SK-N-MC (cell line): ENCODE measurements at regions not wholly inside any gene's neighbourhood (a gene's known extent, or its start where the extent isn't known, plus 50 kb on each side); places are given as distances from the start of the nearest gene placed in this dataset.
"Not testable (repeated sequence)": the region's sequence is repeated elsewhere in the genome, so short reads cannot be mapped to it uniquely, and the experiment has no call there.

Source experiments
- DNase-seq: peaks from one replicate; pipeline ENCODE4 v3.0.0-alpha.2; 2011; ENCODE audit warnings: low read depth, low spot score
- H3K27ac ChIP-seq: fragments of 200-600 bp; sonication (generic); 2 replicates; pipeline ENCODE4 v1.5.1; 2016; ENCODE audit warnings: mixed run types
- H3K36me3 ChIP-seq: fragments of 200-600 bp; sonication (generic); 2 replicates; pipeline ENCODE4 v1.6.1; 2017; ENCODE audit warnings: antibody characterized with exemption, low read length, mixed read lengths; ENCODE audit not compliant: insufficient read depth
- H3K4me3 ChIP-seq: fragments of 200-600 bp; sonication (generic); 2 replicates; pipeline ENCODE4 v1.5.1; 2016
- H3K9ac ChIP-seq: fragments of 200-600 bp; sonication (generic); 2 replicates; pipeline ENCODE4 v1.8.0; 2017; ENCODE audit warnings: mixed run types, mixed read lengths; ENCODE audit not compliant: insufficient read length
- H3K9me3 ChIP-seq: fragments of 200-600 bp; sonication (generic); 2 replicates; pipeline ENCODE4 v1.6.1; 2017; ENCODE audit warnings: low read depth, mild to moderate bottlenecking, antibody characterized with exemption, low read length, moderate library complexity, mixed read lengths
- EZH2 ChIP-seq: fragments of 200-600 bp; sonication (generic); IDR thresholded peaks from one replicate; pipeline ENCODE4 v1.6.1; 2017; ENCODE audit warnings: antibody characterized with exemption
- FOXP2 ChIP-seq: optimal IDR thresholded peaks from 2 replicates; pipeline ENCODE3; 2011; ENCODE audit warnings: mild to moderate bottlenecking, moderate library complexity; ENCODE audit not compliant: insufficient read depth; ENCODE audit errors: extremely low read length, control extremely low read depth
- POLR2AphosphoS5 ChIP-seq: IDR thresholded peaks from 2 replicates; pipeline ENCODE4 v1.6.1; 2012; ENCODE audit warnings: mild to moderate bottlenecking, low read depth, low read length, borderline replicate concordance

GRCh38 chr6:141783585-141783984 lies 349.1 kb upstream of the GJE1 start:
- Histone ChIP-seq H3K9ac (no peak overlapping the region), H3K4me3 (no peak overlapping the region), H3K27ac (no peak overlapping the region), H3K9me3 (no peaks in the 10 kb centered on the region), H3K36me3 (no peaks in the 10 kb centered on the region)
- TF ChIP-seq POLR2AphosphoS5 (no peak), EZH2 (no peak), FOXP2 (no peak)
- DNase-seq = no peak

GRCh38 chr6:141780296-141780695 lies 352.4 kb upstream of the GJE1 start:
- H3K9me3 ChIP-seq = no peaks in the 10 kb centered on the region
- DNase-seq = no peak
- no peak overlapping the region for H3K9ac ChIP-seq
- H3K4me3 ChIP-seq = no peak overlapping the region
- no peak overlapping the region for H3K27ac ChIP-seq
- TF ChIP-seq EZH2 = no peak
- TF ChIP-seq FOXP2 = no peak
- no peak for TF ChIP-seq POLR2AphosphoS5
- H3K36me3 ChIP-seq = no peaks in the 10 kb centered on the region

GRCh38 chr6:141764388-141764787 lies 368.3 kb upstream of the GJE1 start:
- TF ChIP-seq EZH2 (no peak), POLR2AphosphoS5 (no peak; the same call in 1 of the 2 replicates), FOXP2 (no peak)
- H3K9ac ChIP-seq = no peak overlapping the region
- H3K9me3 ChIP-seq = no peaks in the 10 kb centered on the region
- no peaks in the 10 kb centered on the region for H3K36me3 ChIP-seq
- peak overlapping the region; percentile 57; the same call in 1 of the 2 replicates for H3K27ac ChIP-seq
- DNase-seq = peak; percentile 24
- H3K4me3 ChIP-seq = peak overlapping the region; percentile 2; the same call in 1 of the 2 replicates

- no peak for TF ChIP-seq EZH2
- no peak for TF ChIP-seq FOXP2
- TF ChIP-seq POLR2AphosphoS5 = no peak
- no peaks in the 10 kb centered on the region for H3K9me3 ChIP-seq
- H3K27ac ChIP-seq = no peak overlapping the region
- no peaks in the 10 kb centered on the region for H3K36me3 ChIP-seq
- no peak for DNase-seq
- no peak overlapping the region for H3K4me3 ChIP-seq
- no peak overlapping the region for H3K9ac ChIP-seq
Measured at GRCh38 chr6:141758430-141758829, 374.3 kb upstream of the GJE1 start.

GRCh38 chr6:141753180-141753579 lies 379.5 kb upstream of the GJE1 start:
- no peaks in the 10 kb centered on the region for H3K9me3 ChIP-seq
- no peak overlapping the region for H3K4me3 ChIP-seq
- TF ChIP-seq EZH2 = no peak
- no peak for TF ChIP-seq POLR2AphosphoS5
- no peak for TF ChIP-seq FOXP2
- H3K27ac ChIP-seq = no peak overlapping the region
- DNase-seq = no peak
- H3K9ac ChIP-seq = no peak overlapping the region
- no peaks in the 10 kb centered on the region for H3K36me3 ChIP-seq

- TF ChIP-seq FOXP2 (no peak), POLR2AphosphoS5 (no peak), EZH2 (no peak)
- no peak for DNase-seq
- H3K9ac ChIP-seq = no peak overlapping the region
- no peaks in the 10 kb centered on the region for H3K9me3 ChIP-seq
- no peak overlapping the region for H3K27ac ChIP-seq
- H3K36me3 ChIP-seq = no peaks in the 10 kb centered on the region
- H3K4me3 ChIP-seq = no peak overlapping the region
Measured at GRCh38 chr6:141752677-141753076, 380.0 kb upstream of the GJE1 start.

GRCh38 chr6:141746324-141746723 lies 386.4 kb upstream of the GJE1 start:
- H3K9me3 ChIP-seq, H3K9ac ChIP-seq, H3K36me3 ChIP-seq, DNase-seq, H3K4me3 ChIP-seq, H3K27ac ChIP-seq: not testable (repeated sequence)

- DNase-seq = no peak
Measured at GRCh38 chr6:141744971-141745370, 387.8 kb upstream of the GJE1 start.

GRCh38 chr6:141744194-141744925 lies 388.4 kb upstream of the GJE1 start:
- Histone ChIP-seq H3K9ac (no peak overlapping the region), H3K4me3 (no peak overlapping the region), H3K36me3 (no peaks in the 10 kb centered on the region), H3K9me3 (no peaks in the 10 kb centered on the region), H3K27ac (no peak overlapping the region)
- DNase-seq = no peak
- no peak for TF ChIP-seq EZH2

More at GRCh38 chr6:141744971-141745370, 387.8 kb upstream of the GJE1 start:
- Histone ChIP-seq H3K4me3 (no peak overlapping the region), H3K27ac (no peak overlapping the region), H3K36me3 (no peaks in the 10 kb centered on the region), H3K9ac (no peak overlapping the region), H3K9me3 (no peaks in the 10 kb centered on the region)
- TF ChIP-seq POLR2AphosphoS5 = no peak
- no peak for TF ChIP-seq EZH2
- no peak for TF ChIP-seq FOXP2
